ENCODE measurements at regions not wholly inside any gene's neighbourhood (a gene's known extent, or its start where the extent isn't known, plus 50 kb on each side); places are given as distances from the start of the nearest gene placed in this dataset.
"Not testable (repeated sequence)": the region's sequence is repeated elsewhere in the genome, so short reads cannot be mapped to it uniquely, and the experiment has no call there.

- no peak for DNase-seq
Observed at GRCh38 chr9:38342532-38342931, 50.0 kb upstream of the ALDH1B1 start.

GRCh38 chr9:38342096-38342495, 50.4 kb upstream of the ALDH1B1 start:
- DNase-seq, result no peak

- no peak for DNase-seq
Observed at GRCh38 chr9:38339496-38339895, 53.0 kb upstream of the ALDH1B1 start.

GRCh38 chr9:38339087-38339486, 53.4 kb upstream of the ALDH1B1 start:
- no peak for DNase-seq

GRCh38 chr9:38338342-38339018, 54.0 kb upstream of the ALDH1B1 start:
- no peak for DNase-seq

GRCh38 chr9:38337706-38338264, 54.7 kb upstream of the ALDH1B1 start:
- no peak for DNase-seq

GRCh38 chr9:38337181-38337580, 55.3 kb upstream of the ALDH1B1 start:
- DNase-seq, result no peak

GRCh38 chr9:38336341-38336740, 56.2 kb upstream of the ALDH1B1 start:
- no peak for DNase-seq

GRCh38 chr9:38335686-38336085, 56.8 kb upstream of the ALDH1B1 start:
- DNase-seq, result no peak

- no peak for DNase-seq
Observed at GRCh38 chr9:38334234-38334633, 58.3 kb upstream of the ALDH1B1 start.

- no peak for DNase-seq
Observed at GRCh38 chr9:38333047-38333446, 59.5 kb upstream of the ALDH1B1 start.

- DNase-seq, result no peak
Observed at GRCh38 chr9:38332625-38333024, 59.9 kb upstream of the ALDH1B1 start.

GRCh38 chr9:38331141-38331540, 61.4 kb upstream of the ALDH1B1 start:
- no peak for DNase-seq

GRCh38 chr9:38329968-38330367, 62.5 kb upstream of the ALDH1B1 start:
- no peak for DNase-seq

GRCh38 chr9:38328765-38329164, 63.7 kb upstream of the ALDH1B1 start:
- no peak for DNase-seq

- no peak for DNase-seq
Observed at GRCh38 chr9:38326122-38326521, 66.4 kb upstream of the ALDH1B1 start.

- DNase-seq, result not testable (repeated sequence)
Observed at GRCh38 chr9:38324213-38324612, 68.3 kb upstream of the ALDH1B1 start.

GRCh38 chr9:38322937-38323336, 69.6 kb upstream of the ALDH1B1 start:
- no peak for DNase-seq

GRCh38 chr9:38319496-38320173, 72.9 kb upstream of the ALDH1B1 start:
- no peak for DNase-seq

- DNase-seq, result no peak
Observed at GRCh38 chr9:38318759-38319495, 73.6 kb upstream of the ALDH1B1 start.

GRCh38 chr9:38316166-38316780, 76.2 kb upstream of the ALDH1B1 start:
- DNase-seq, result no peak

GRCh38 chr9:38315085-38315595, 77.4 kb upstream of the ALDH1B1 start:
- DNase-seq, result no peak

- no peak for DNase-seq
Observed at GRCh38 chr9:38313421-38313820, 79.1 kb upstream of the ALDH1B1 start.

All from NCI-H2227 treated with DMSO at 0.1 percent for 48 hours (cell line).